ENCODE measurements at regions not wholly inside any gene's neighbourhood (a gene's known extent, or its start where the extent isn't known, plus 50 kb on each side); places are given as distances from the start of the nearest gene placed in this dataset.
"Not testable (repeated sequence)": the region's sequence is repeated elsewhere in the genome, so short reads cannot be mapped to it uniquely, and the experiment has no call there.

DNA sequence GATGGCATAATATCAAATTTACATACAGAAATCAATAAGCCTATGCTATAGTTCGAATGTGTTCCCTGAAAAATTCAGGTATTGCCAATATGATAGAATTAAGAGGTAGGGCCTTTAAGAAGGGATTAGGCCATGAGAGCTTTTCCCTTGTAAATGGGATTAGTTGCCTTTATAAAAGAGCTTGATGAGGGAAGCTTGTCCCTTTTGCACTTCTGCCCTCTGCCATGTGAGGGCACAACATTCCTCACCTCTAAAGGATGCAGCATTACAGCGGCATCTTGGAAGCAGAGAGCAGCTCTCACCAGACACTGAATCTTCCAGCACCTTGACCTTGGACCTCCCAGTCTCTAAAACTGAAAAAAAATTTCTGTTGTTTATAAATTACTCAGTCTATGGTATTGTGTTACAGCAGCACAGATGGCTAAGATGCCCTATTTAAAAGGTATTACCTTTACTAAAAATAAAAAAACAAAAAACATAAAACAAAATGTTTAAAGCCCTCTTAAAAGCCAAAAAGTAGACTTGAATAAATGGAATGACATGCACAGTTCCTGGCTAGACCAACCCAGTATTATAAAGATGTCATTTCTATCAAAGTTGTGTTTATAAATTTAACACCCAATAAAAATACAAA is 909.6 kb downstream of the REEP3 start:
- no peak overlapping the region for H3K4me3 Mint-ChIP-seq
- H3K9me3 Mint-ChIP-seq, result peaks cover 0 to 33% (median 8%) of the 10 kb centered on the region in 9 donors
- POLR2A ChIA-PET, result no interaction called here
- no peak overlapping the region for H3K27ac Mint-ChIP-seq
- no peaks in the 10 kb centered on the region for H3K27me3 Mint-ChIP-seq
- H3K4me1 Mint-ChIP-seq, result no peaks in the 10 kb centered on the region
- no peak for DNase-seq
- ATAC-seq, result no peak
- no peaks in the 10 kb centered on the region for H3K36me3 Mint-ChIP-seq

GRCh38 chr10:64441872-64442271 is 920.7 kb downstream of the REEP3 start:
- POLR2A ChIA-PET, H3K4me1 Mint-ChIP-seq, H3K27ac Mint-ChIP-seq, H3K27me3 Mint-ChIP-seq, H3K4me3 Mint-ChIP-seq, ATAC-seq, H3K36me3 Mint-ChIP-seq, DNase-seq: not testable (repeated sequence)
- H3K9me3 Mint-ChIP-seq, result peaks cover 0 to 19% (median 2%) of the 10 kb centered on the region in 9 donors

DNA sequence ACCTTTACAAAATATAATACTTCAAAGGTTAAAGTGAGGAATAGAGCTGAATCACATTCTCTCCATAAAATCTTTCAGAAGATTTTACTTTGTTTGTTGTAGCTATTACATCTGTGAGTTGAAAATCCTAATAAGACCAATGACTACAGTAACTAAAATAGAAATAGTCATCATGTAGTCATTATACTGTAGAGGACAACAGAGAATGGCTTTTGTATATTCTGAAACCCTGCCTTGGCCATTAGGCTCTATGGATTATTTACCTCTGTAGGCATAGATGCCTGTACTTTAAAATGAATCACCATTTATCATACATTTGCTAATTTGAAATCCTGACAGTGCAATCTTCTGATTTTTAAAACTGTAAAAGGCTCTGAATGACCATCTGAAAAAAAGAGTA is 923.0 kb downstream of the REEP3 start:
- DNase-seq (no peak), ATAC-seq (no peak)
- H3K9me3 Mint-ChIP-seq, result peaks cover 0 to 9% (median 0%) of the 10 kb centered on the region in 9 donors
- H3K27ac Mint-ChIP-seq, result no peak overlapping the region
- H3K4me1 Mint-ChIP-seq, result no peaks in the 10 kb centered on the region
- peaks cover 0 to 3% (median 0%) of the 10 kb centered on the region in 5 donors for H3K27me3 Mint-ChIP-seq
- no peak overlapping the region for H3K4me3 Mint-ChIP-seq
- no peaks in the 10 kb centered on the region for H3K36me3 Mint-ChIP-seq
- POLR2A ChIA-PET, result no interaction called here

- Mint-ChIP-seq H3K36me3 (no peaks in the 10 kb centered on the region), H3K27me3 (peaks cover 0 to 3% (median 0%) of the 10 kb centered on the region in 5 donors), H3K9me3 (peaks cover 0 to 6% (median 0%) of the 10 kb centered on the region in 9 donors), H3K27ac (no peak overlapping the region), H3K4me1 (no peaks in the 10 kb centered on the region), H3K4me3 (no peak overlapping the region)
- ATAC-seq, result no peak
- no peak for DNase-seq
- POLR2A ChIA-PET, result no interaction called here
These were observed 923.4 kb downstream of the REEP3 start for GRCh38 chr10:64444564-64444963.

DNA sequence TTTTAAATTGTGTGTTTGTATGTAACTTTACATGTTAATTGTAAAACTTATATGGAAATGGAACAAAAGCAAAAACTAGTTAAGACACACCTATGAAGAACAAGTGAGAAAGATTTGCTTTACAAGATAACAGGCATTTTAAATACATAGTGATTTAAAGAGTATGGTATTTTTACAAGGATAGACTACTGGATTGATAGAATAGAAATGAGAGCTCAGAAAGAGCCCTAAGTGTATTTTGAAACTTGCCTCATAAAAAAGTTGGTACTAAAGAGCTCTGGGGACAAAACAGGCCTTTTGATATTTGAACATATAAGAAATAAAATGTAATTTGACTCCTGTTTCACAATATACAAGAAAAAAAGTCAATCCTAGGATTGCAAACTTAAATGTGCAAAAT is 928.4 kb downstream of the REEP3 start:
- ATAC-seq (no peak), DNase-seq (no peak)
- Mint-ChIP-seq H3K4me3 (no peak overlapping the region), H3K9me3 (peaks cover 0 to 6% (median 0%) of the 10 kb centered on the region in 9 donors), H3K36me3 (no peaks in the 10 kb centered on the region), H3K27me3 (no peaks in the 10 kb centered on the region), H3K4me1 (no peaks in the 10 kb centered on the region), H3K27ac (no peak overlapping the region)
- POLR2A ChIA-PET, result no interaction called here

GRCh38 chr10:64450312-64450711 is 929.1 kb downstream of the REEP3 start:
- no peak for ATAC-seq
- no peak overlapping the region for H3K4me3 Mint-ChIP-seq
- POLR2A ChIA-PET, result no interaction called here
- peaks cover 0 to 6% (median 0%) of the 10 kb centered on the region in 9 donors for H3K9me3 Mint-ChIP-seq
- H3K36me3 Mint-ChIP-seq, result no peaks in the 10 kb centered on the region
- DNase-seq, result no peak
- no peak overlapping the region for H3K27ac Mint-ChIP-seq
- no peaks in the 10 kb centered on the region for H3K27me3 Mint-ChIP-seq
- no peaks in the 10 kb centered on the region for H3K4me1 Mint-ChIP-seq

DNA sequence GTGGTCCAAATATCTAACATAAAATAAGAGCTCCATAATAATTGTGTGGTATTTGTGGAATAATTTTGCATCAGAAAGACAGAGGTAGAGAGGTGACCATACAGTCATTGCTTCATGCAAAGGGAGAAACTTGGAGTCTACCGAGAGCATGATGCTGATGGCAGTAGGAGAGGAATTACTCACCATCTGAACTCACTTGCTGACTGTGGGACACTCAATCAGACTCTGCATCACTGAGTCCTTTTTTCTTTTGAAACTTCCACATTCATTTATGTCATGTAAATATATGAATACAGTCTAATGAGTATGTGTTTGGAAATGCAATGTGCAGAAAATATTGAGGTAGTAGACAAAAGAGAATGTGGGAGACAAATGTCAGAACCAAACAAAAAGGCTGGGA is 933.8 kb downstream of the REEP3 start:
- no peak for ATAC-seq

DNA sequence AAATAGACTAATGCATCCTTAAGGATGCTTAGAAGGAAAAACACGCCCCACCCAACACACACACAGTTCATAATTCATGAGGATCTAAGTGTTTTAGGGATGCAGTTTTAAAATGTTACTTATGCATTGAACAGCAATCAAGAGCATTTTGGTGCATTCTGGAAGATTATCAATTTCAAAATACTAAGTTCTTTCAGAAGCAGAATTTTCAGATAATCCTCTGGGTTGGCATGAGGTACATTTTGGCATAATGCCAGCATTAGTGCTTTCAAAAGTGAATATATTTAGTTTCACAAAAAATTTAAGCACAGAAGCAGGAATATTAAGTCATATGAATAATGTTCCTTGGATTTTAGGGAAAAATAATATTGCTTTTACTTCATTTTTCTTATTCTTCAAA is 937.1 kb downstream of the REEP3 start:
- POLR2A ChIA-PET, result no interaction called here
- Mint-ChIP-seq H3K9me3 (peaks cover 0 to 12% (median 8%) of the 10 kb centered on the region in 9 donors), H3K4me3 (no peak overlapping the region), H3K27ac (no peak overlapping the region), H3K36me3 (peaks cover 0 to under 1% (median 0%) of the 10 kb centered on the region in 3 donors), H3K27me3 (no peaks in the 10 kb centered on the region), H3K4me1 (no peaks in the 10 kb centered on the region)
- ATAC-seq (no peak), DNase-seq (no peak)

More for the DNA sequence above, 933.8 kb downstream of the REEP3 start:
- Mint-ChIP-seq H3K27ac (no peak overlapping the region), H3K4me1 (no peaks in the 10 kb centered on the region), H3K4me3 (no peak overlapping the region), H3K27me3 (no peaks in the 10 kb centered on the region), H3K9me3 (peaks cover 0 to 10% (median 0%) of the 10 kb centered on the region in 9 donors), H3K36me3 (no peaks in the 10 kb centered on the region)
- DNase-seq, result no peak
- POLR2A ChIA-PET, result no interaction called here

GRCh38 chr10:64463406-64463805 is 942.2 kb downstream of the REEP3 start:
- Mint-ChIP-seq H3K27ac (no peak overlapping the region), H3K36me3 (peaks cover 0 to 13% (median 0%) of the 10 kb centered on the region in 3 donors), H3K27me3 (no peaks in the 10 kb centered on the region), H3K9me3 (peaks cover 6 to 32% (median 21%) of the 10 kb centered on the region in 9 donors), H3K4me3 (no peak overlapping the region), H3K4me1 (no peaks in the 10 kb centered on the region)
- DNase-seq (no peak), ATAC-seq (no peak)
- POLR2A ChIA-PET, result no interaction called here

GRCh38 chr10:64465653-64466052 is 944.5 kb downstream of the REEP3 start:
- H3K4me1 Mint-ChIP-seq, result no peaks in the 10 kb centered on the region
- H3K27ac Mint-ChIP-seq, result no peak overlapping the region
- H3K9me3 Mint-ChIP-seq, result peaks cover 6 to 39% (median 21%) of the 10 kb centered on the region in 9 donors
- no peak overlapping the region for H3K4me3 Mint-ChIP-seq
- H3K27me3 Mint-ChIP-seq, result no peaks in the 10 kb centered on the region
- ATAC-seq (no peak), DNase-seq (no peak)
- POLR2A ChIA-PET, result no interaction called here
- H3K36me3 Mint-ChIP-seq, result peaks cover 0 to 13% (median 0%) of the 10 kb centered on the region in 3 donors

DNA sequence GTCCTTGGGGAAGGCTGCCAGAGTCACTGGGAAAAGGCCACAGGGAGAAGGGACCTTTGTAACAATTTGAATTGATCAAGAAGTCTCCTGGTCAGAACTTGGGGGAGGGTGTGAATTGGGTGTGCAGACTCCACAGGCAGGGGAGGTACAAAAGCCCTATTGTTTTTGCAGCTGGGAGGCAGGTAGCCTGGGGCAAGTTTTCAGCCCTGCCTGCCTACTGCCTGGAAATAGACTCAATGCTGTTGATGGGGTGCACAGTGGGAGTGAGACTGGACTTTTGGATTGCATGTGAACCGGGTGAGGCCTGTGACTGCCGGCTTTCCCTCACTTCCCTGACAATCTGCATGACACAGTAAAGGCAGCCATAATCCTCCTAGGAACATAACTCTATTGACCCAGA is 947.0 kb downstream of the REEP3 start:
- ATAC-seq (no peak), DNase-seq (no peak)
- Mint-ChIP-seq H3K27ac (no peak overlapping the region), H3K36me3 (peaks cover 0 to 13% (median 0%) of the 10 kb centered on the region in 3 donors), H3K27me3 (no peaks in the 10 kb centered on the region), H3K4me1 (no peaks in the 10 kb centered on the region), H3K9me3 (peaks cover 5 to 43% (median 22%) of the 10 kb centered on the region in 9 donors), H3K4me3 (no peak overlapping the region)
- POLR2A ChIA-PET, result no interaction called here

DNA sequence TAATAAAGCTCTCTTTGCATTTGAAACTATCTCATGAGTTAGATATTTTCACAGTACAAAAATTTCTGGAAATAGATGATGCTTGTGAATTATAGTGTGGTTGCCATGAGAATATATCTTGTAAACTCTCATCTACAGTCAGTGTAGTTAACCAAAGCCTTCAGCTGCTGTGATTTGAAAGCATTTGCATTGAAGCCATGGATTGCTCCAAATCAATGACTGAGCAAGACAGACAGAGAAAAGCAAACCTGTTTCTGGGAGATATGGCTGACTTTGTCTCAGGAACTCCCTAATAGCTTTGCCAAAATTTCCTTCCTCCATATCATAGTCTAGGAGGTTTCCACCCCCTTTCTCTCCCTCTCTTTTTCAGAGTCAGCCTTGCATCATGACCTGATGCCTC is 955.3 kb downstream of the REEP3 start:
- Mint-ChIP-seq H3K9me3 (peaks cover 0 to 25% (median 6%) of the 10 kb centered on the region in 9 donors), H3K27ac (no peak overlapping the region), H3K27me3 (no peaks in the 10 kb centered on the region), H3K36me3 (no peaks in the 10 kb centered on the region), H3K4me3 (no peak overlapping the region), H3K4me1 (no peaks in the 10 kb centered on the region)
- POLR2A ChIA-PET, result no interaction called here
- ATAC-seq (no peak), DNase-seq (no peak)

DNA sequence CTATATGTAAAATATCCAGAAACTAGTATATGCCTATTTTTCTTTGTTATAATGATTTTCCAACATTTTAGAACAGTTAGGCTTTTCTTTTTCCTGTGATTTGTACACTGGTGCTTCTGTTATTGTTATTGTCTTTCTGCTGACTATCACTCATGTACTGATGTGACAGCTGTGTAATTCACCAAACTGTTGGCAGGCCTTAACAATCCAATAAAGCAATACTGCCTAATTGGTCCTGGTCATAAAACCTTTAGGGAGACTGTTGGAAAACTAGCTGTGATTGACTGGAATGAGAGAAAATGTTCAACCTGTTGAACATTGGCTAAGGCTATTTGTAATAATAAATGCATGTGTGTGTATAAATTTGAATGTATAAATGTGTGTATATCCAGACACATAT is 956.6 kb downstream of the REEP3 start:
- ATAC-seq (no peak), DNase-seq (no peak)
- Mint-ChIP-seq H3K36me3 (no peaks in the 10 kb centered on the region), H3K27ac (no peak overlapping the region), H3K4me1 (no peaks in the 10 kb centered on the region), H3K4me3 (no peak overlapping the region), H3K9me3 (peaks cover 0 to 19% (median 5%) of the 10 kb centered on the region in 9 donors), H3K27me3 (no peaks in the 10 kb centered on the region)
- POLR2A ChIA-PET, result no interaction called here

DNA sequence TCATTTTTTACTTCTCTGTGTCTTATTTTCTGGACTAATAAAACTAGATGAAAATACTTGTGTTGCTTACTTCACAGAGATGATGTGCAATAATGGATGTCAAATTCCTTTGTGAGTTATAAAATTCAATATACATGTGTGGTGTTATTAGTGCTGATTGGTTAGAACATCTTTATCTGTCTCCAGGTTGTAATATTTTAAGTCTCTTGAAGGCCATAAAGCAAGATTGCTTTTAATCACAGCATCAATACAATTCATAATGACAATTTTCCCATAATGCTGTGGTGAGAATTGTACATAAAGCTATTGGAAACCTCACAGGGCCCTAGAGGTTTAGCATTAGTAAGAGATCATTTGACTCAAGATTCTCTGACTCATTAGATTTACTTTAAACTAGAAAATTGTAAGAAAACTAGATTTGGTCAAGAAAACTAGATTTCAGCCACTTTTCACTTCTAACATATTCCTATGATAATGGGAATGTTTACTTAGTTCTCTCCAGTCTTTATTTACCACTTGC is 963.7 kb downstream of the REEP3 start:
- H3K27me3 Mint-ChIP-seq, result no peaks in the 10 kb centered on the region
- peaks cover 0 to 2% (median 0%) of the 10 kb centered on the region in 4 donors for H3K4me1 Mint-ChIP-seq
- POLR2A ChIA-PET, result no interaction called here
- ATAC-seq, result no peak
- no peak overlapping the region for H3K4me3 Mint-ChIP-seq
- no peak for DNase-seq
- H3K27ac Mint-ChIP-seq, result no peak overlapping the region
- peaks cover 0 to 10% (median 3%) of the 10 kb centered on the region in 9 donors for H3K9me3 Mint-ChIP-seq
- no peaks in the 10 kb centered on the region for H3K36me3 Mint-ChIP-seq

All from naive thymus-derived CD8-positive, alpha-beta T cell (primary cell).